HCT116 (cell line): ENCODE measurements at regions not wholly inside any gene's neighbourhood (a gene's known extent, or its start where the extent isn't known, plus 50 kb on each side); places are given as distances from the start of the nearest gene placed in this dataset.

ENCODE experiments used
- ATAC-seq: fragments of 200-7000 bp; cut with Tn5 transposase; 2 replicates; pipeline ENCODE4 v1.9.1; 2020; ENCODE audit warnings: mild to moderate bottlenecking, moderate library complexity
- BruUV-seq: library from RNA; stranded (reverse); fragments of 400-500 nt; replicated peaks from 2 replicates; lab custom pipeline; 2021; lab: Mats Ljungman, UMichigan
- CTCF ChIA-PET: fragments of 300-600 bp; sonication (Branson Sonifier 250); formaldehyde crosslinking; loops from one replicate; lab custom pipeline; 2021; ENCODE audit warnings: antibody characterized with exemption; lab: Charles Lee
- POLR2A ChIA-PET: fragments of 300-600, 350-600 bp; sonication (Branson Sonifier 250); formaldehyde crosslinking; loops from one replicate; lab custom pipeline; 2021; ENCODE audit warnings: antibody characterized with exemption; lab: Charles Lee
- RAD21 ChIA-PET, 2 experiments: fragments of 300-600 bp; sonication (Branson Sonifier 250); formaldehyde crosslinking; loops; one replicate each; lab custom pipeline; 2023; ENCODE audit warnings: low total read pairs in 2 of 2; ENCODE audit not compliant: uncharacterized antibody in 2 of 2, unreplicated experiment in 2 of 2, low non-redundant PET in 1 of 2; lab: Charles Lee
- DNase-seq: peaks from one replicate; pipeline ENCODE4 v3.0.0-alpha.2; 2010; ENCODE audit warnings: low read depth, low spot score
- H2AFZ ChIP-seq: fragments of 200-600 bp; shearing (Covaris generic), sonication (generic); 2 replicates; pipeline ENCODE4 v1.6.1; 2017; ENCODE audit warnings: low read depth, mixed run types, mixed read lengths, antibody characterized with exemption, low read length; ENCODE audit not compliant: poor library complexity, severe bottlenecking
- H3K27ac ChIP-seq: 2 replicates; pipeline ENCODE4 v1.5.1; 2012; ENCODE audit warnings: low read depth, low read length
- H3K27me3 ChIP-seq: fragments of 200-600 bp; sonication (generic); 2 replicates; pipeline ENCODE4 v1.6.1; 2016; ENCODE audit warnings: mixed run types, low read length, mixed read lengths; ENCODE audit not compliant: insufficient read depth
- H3K36me3 ChIP-seq, 2 experiments: fragments of 200-500 bp in 1 of 2; fragments of 200-600 bp in 1 of 2; sonication (Bioruptor generic) in 1 of 2; sonication (generic) in 1 of 2; 2 replicates each; pipeline versions ENCODE4 v1.5.1 to v1.6.1; 2014 to 2016; ENCODE audit warnings: low read length in 2 of 2, inconsistent platforms in 1 of 2, mixed read lengths in 1 of 2, mixed run types in 1 of 2; ENCODE audit not compliant: insufficient read depth in 2 of 2, control insufficient read depth in 1 of 2
- H3K4me1 ChIP-seq, 2 experiments: fragments of 200-600 bp in 1 of 2; sonication (generic) in 1 of 2; 2 replicates each; pipeline versions ENCODE4 v1.5.1 to v1.6.1; 2012 to 2017; ENCODE audit warnings: low read length in 2 of 2, inconsistent platforms in 1 of 2, mild to moderate bottlenecking in 1 of 2, mixed read lengths in 1 of 2, mixed run types in 1 of 2, moderate library complexity in 1 of 2; ENCODE audit not compliant: insufficient read depth in 2 of 2, control insufficient read depth in 1 of 2
- H3K4me2 ChIP-seq: fragments of 200-600 bp; sonication (generic); 2 replicates; pipeline ENCODE4 v1.6.1; 2017; ENCODE audit warnings: mixed run types, low read length, mixed read lengths
- H3K4me3 ChIP-seq, 2 experiments: fragments of 200-600 bp in 1 of 2; sonication (generic) in 1 of 2; replicated peaks in 1 of 2; 2 replicates each; pipeline ENCODE4 v1.5.1; 2011 to 2016; ENCODE audit warnings: low read length in 2 of 2, control low read depth in 1 of 2, low read depth in 1 of 2, mild to moderate bottlenecking in 1 of 2, mixed read lengths in 1 of 2, mixed run types in 1 of 2
- H3K79me2 ChIP-seq: fragments of 200-600 bp; sonication (generic); 2 replicates; pipeline ENCODE4 v1.6.1; 2017; ENCODE audit warnings: mild to moderate bottlenecking, mixed run types, low read length, moderate library complexity, mixed read lengths; ENCODE audit not compliant: insufficient read depth
- H3K9ac ChIP-seq: fragments of 200-600 bp; sonication (generic); 2 replicates; pipeline ENCODE4 v1.6.1; 2016; ENCODE audit warnings: low read length, mixed read lengths
- H3K9me2 ChIP-seq: fragments of 200-600 bp; sonication (generic), shearing (Covaris generic); 2 replicates; pipeline ENCODE4 v1.6.1; 2017; ENCODE audit warnings: mixed run types, mild to moderate bottlenecking, moderate library complexity; ENCODE audit not compliant: insufficient read depth
- H3K9me3 ChIP-seq, 2 experiments: fragments of 200-500 bp in 1 of 2; fragments of 200-600 bp in 1 of 2; sonication (Bioruptor generic) in 1 of 2; sonication (generic) in 1 of 2; 2 replicates each; pipeline ENCODE4 v1.6.1; 2014 to 2017; ENCODE audit warnings: low read length in 2 of 2, mixed read lengths in 2 of 2, inconsistent platforms in 1 of 2, low read depth in 1 of 2, mild to moderate bottlenecking in 1 of 2, mixed run types in 1 of 2, moderate library complexity in 1 of 2; ENCODE audit not compliant: control insufficient read depth in 1 of 2, insufficient read depth in 1 of 2
- H4K20me1 ChIP-seq: fragments of 200-600 bp; sonication (generic), shearing (Covaris generic); 2 replicates; pipeline ENCODE4 v1.6.1; 2017; ENCODE audit warnings: mixed run types, mild to moderate bottlenecking, moderate library complexity; ENCODE audit not compliant: insufficient read depth
- CEBPB ChIP-seq: IDR thresholded peaks from 2 replicates; pipeline ENCODE4 v1.6.1; 2012; ENCODE audit warnings: low read depth
- CTCF ChIP-seq, 3 experiments: fragments of 200-600 bp in 1 of 3; sonication (generic) in 1 of 3; IDR thresholded peaks in 2 of 3; conservative IDR thresholded peaks in 1 of 3; 2 replicates each; pipeline ENCODE4 v1.5.1; 2012 to 2017; ENCODE audit warnings: low read depth in 2 of 3, low read length in 2 of 3, antibody characterized with exemption in 1 of 3, borderline replicate concordance in 1 of 3, control low read depth in 1 of 3, mild to moderate bottlenecking in 1 of 3, mixed read lengths in 1 of 3, mixed run types in 1 of 3, moderate library complexity in 1 of 3; ENCODE audit not compliant: insufficient read depth in 1 of 3
- EGR1 ChIP-seq: IDR thresholded peaks from 2 replicates; pipeline ENCODE4 v1.6.1; 2012; ENCODE audit warnings: low read depth
- ELF1 ChIP-seq: IDR thresholded peaks from 2 replicates; pipeline ENCODE4 v1.6.1; 2012; ENCODE audit warnings: low read depth, borderline replicate concordance
- EZH2 ChIP-seq: fragments of 200-600 bp; sonication (generic); IDR thresholded peaks from 2 replicates; pipeline ENCODE4 v1.6.1; 2017; ENCODE audit warnings: antibody characterized with exemption, mixed run types
- EZH2phosphoT487 ChIP-seq: fragments of 200-600 bp; IDR thresholded peaks from 2 replicates; pipeline ENCODE4 v1.6.1; 2018; ENCODE audit warnings: antibody characterized with exemption, borderline replicate concordance
- JUND ChIP-seq: IDR thresholded peaks from 2 replicates; pipeline ENCODE4 v1.6.1; 2012
- MAX ChIP-seq: IDR thresholded peaks from 2 replicates; pipeline ENCODE4 v1.6.1; 2012
- POLR2A ChIP-seq: IDR thresholded peaks from 2 replicates; pipeline ENCODE4 v1.7.0; 2011; ENCODE audit warnings: borderline replicate concordance; ENCODE audit not compliant: insufficient read depth, insufficient read length; ENCODE audit errors: extremely low read depth
- POLR2AphosphoS5 ChIP-seq: IDR thresholded peaks from 2 replicates; pipeline ENCODE4 v1.6.1; 2011; ENCODE audit warnings: mild to moderate bottlenecking, low read depth, low read length, moderate library complexity
- SIN3A ChIP-seq: IDR thresholded peaks from 2 replicates; pipeline ENCODE4 v1.6.1; 2012; ENCODE audit warnings: low read depth
- SRF ChIP-seq: IDR thresholded peaks from 2 replicates; pipeline ENCODE4 v1.6.1; 2012; ENCODE audit warnings: low read depth
- intact Hi-C: fragments of 100-400 bp; cut with micrococcal nuclease; formaldehyde crosslinking; loops from 2 replicates; pipeline ENCODE4 v1.10.0; 2022

GRCh38 chr3:109559389-109559788 is 222.0 kb upstream of the DPPA4 start:
- no peak for ATAC-seq
- H3K4me1 ChIP-seq, result peaks cover 1 to 2% of the 10 kb centered on the region in 2 experiments; a peak in 2 of 4 replicates
- no peak overlapping the region for H2AFZ ChIP-seq
- H3K27ac ChIP-seq, result no peak overlapping the region
- no peaks in the 10 kb centered on the region for H3K79me2 ChIP-seq
- no peak overlapping the region for H3K9ac ChIP-seq
- H3K9me3 ChIP-seq, result no peaks in the 10 kb centered on the region
- POLR2A ChIA-PET, result no interaction called here
- intact Hi-C loops, result no loop called here
- H3K27me3 ChIP-seq, result no peaks in the 10 kb centered on the region
- no peaks in the 10 kb centered on the region for H4K20me1 ChIP-seq
- CTCF ChIA-PET, result no interaction called here
- TF ChIP-seq CEBPB (no peak), ELF1 (no peak), MAX (no peak), CTCF (IDR thresholded peaks at IDR 0.05 in 2 of 3, conservative IDR thresholded peaks at IDR 0.05 in 1 of 3; ENCODE audit: borderline replicate concordance in 1 of 3, insufficient read depth in 1 of 3, low read depth in 2 of 3, low read length in 2 of 3) (no peak), EGR1 (no peak), SIN3A (no peak), POLR2AphosphoS5 (no peak), EZH2 (no peak), SRF (no peak), JUND (no peak), POLR2A (no peak), EZH2phosphoT487 (no peak)
- TF ChIP-seq, all 23 proteins: peak for 0
- no peak for DNase-seq
- no peaks in the 10 kb centered on the region for H3K36me3 ChIP-seq
- no peak overlapping the region for H3K4me2 ChIP-seq
- RAD21 ChIA-PET, result no interaction called here
- no TSS peak for BruUV-seq
- H3K4me3 ChIP-seq, result no peak overlapping the region
- no peaks in the 10 kb centered on the region for H3K9me2 ChIP-seq
